Hepatocyte (in vitro differentiated cells): ENCODE measurements at regions not wholly inside any gene's neighbourhood (a gene's known extent, or its start where the extent isn't known, plus 50 kb on each side); places are given as distances from the start of the nearest gene placed in this dataset.

ENCODE experiments used
- CTCF ChIP-seq: fragments of 200-600 bp; sonication (generic); IDR thresholded peaks from 2 replicates; pipeline ENCODE4 v1.5.1; 2016; ENCODE audit warnings: antibody characterized with exemption, mild to moderate bottlenecking; ENCODE audit not compliant: poor library complexity
- EZH2 ChIP-seq: fragments of 200-600 bp; sonication (generic); IDR thresholded peaks from 2 replicates; pipeline ENCODE4 v1.6.1; 2016; ENCODE audit warnings: antibody characterized with exemption, mild to moderate bottlenecking, borderline replicate concordance

GRCh38 chr3:146827836-146828235 is 222.7 kb upstream of the PLSCR5 start:
- TF ChIP-seq CTCF: no peak
- no peak for TF ChIP-seq EZH2
